ENCODE measurements at regions not wholly inside any gene's neighbourhood (a gene's known extent, or its start where the extent isn't known, plus 50 kb on each side); places are given as distances from the start of the nearest gene placed in this dataset.
"Not testable (repeated sequence)": the region's sequence is repeated elsewhere in the genome, so short reads cannot be mapped to it uniquely, and the experiment has no call there.

- not testable (repeated sequence) for TF ChIP-seq CTCF (IDR thresholded peaks at IDR 0.05; ENCODE audit: low read length); EZH2 (optimal IDR thresholded peaks at IDR 0.05; ENCODE audit: low read depth, low read length)
Observed at GRCh38 chr6:112547321-112548085, 200.4 kb downstream of the RFPL4B start.

All from MM.1S (cell line).